ENCODE measurements at regions not wholly inside any gene's neighbourhood (a gene's known extent, or its start where the extent isn't known, plus 50 kb on each side); places are given as distances from the start of the nearest gene placed in this dataset.

GRCh38 chr15:35753486-35753885 lies 207.5 kb upstream of the DPH6 start:
- no peak for TF ChIP-seq CTCF (conservative IDR thresholded peaks at IDR 0.05 in 1 of 2, IDR thresholded peaks at IDR 0.05 in 1 of 2; ENCODE audit: low read depth in 1 of 2, low read length in 2 of 2)
- TF ChIP-seq EZH2 (IDR thresholded peaks at IDR 0.05; ENCODE audit: low read length, missing control alignments): no peak
